Activated naive CD8-positive, alpha-beta T cell treated with anti-CD3 and anti-CD28 coated beads, Interleukin-2, amount 50 U/mL, for 24 hours (primary cell): ENCODE measurements at regions not wholly inside any gene's neighbourhood (a gene's known extent, or its start where the extent isn't known, plus 50 kb on each side); places are given as distances from the start of the nearest gene placed in this dataset.
"Not testable (repeated sequence)": the region's sequence is repeated elsewhere in the genome, so short reads cannot be mapped to it uniquely, and the experiment has no call there.

Experiments used
- ATAC-seq: fragments of 150-1000 bp; cut with Tn5 transposase; one replicate; pipeline ENCODE4 v1.10.0; 2021
- DNase-seq: peaks from one replicate; pipeline ENCODE4 v3.0.0; 2021
- H3K27ac Mint-ChIP-seq: one replicate; pipeline ENCODE4 v1.8.0; 2021; ENCODE audit warnings: mild to moderate bottlenecking, mixed read lengths
- H3K27me3 Mint-ChIP-seq: one replicate; pipeline ENCODE4 v1.8.0; 2021; ENCODE audit warnings: mixed read lengths
- H3K36me3 Mint-ChIP-seq: one replicate; pipeline ENCODE4 v1.8.0; 2021; ENCODE audit warnings: low read depth, mixed read lengths
- H3K4me1 Mint-ChIP-seq: one replicate; pipeline ENCODE4 v1.8.0; 2021; ENCODE audit warnings: mixed read lengths
- H3K4me3 Mint-ChIP-seq: one replicate; pipeline ENCODE4 v1.8.0; 2021; ENCODE audit warnings: mild to moderate bottlenecking, moderate library complexity, mixed read lengths
- H3K9me3 Mint-ChIP-seq: one replicate; pipeline ENCODE4 v1.8.0; 2021; ENCODE audit warnings: mixed read lengths

- ATAC-seq (no peak), DNase-seq (no peak)
- Mint-ChIP-seq H3K4me3 (no peak overlapping the region), H3K27me3 (peaks cover 10% of the 10 kb centered on the region), H3K9me3 (peaks cover 8% of the 10 kb centered on the region), H3K27ac (no peak overlapping the region), H3K4me1 (peaks cover 6% of the 10 kb centered on the region), H3K36me3 (no peaks in the 10 kb centered on the region)
Observed at GRCh38 chr1:244288663-244289062, 163.0 kb downstream of the ADSS2 start.

- DNase-seq: no peak
- no peak overlapping the region for H3K4me3 Mint-ChIP-seq
Observed at GRCh38 chr1:244289991-244290785, 161.5 kb downstream of the ADSS2 start.

GRCh38 chr1:244291236-244292201 lies 160.2 kb downstream of the ADSS2 start:
- Mint-ChIP-seq H3K27me3 (peaks cover 10% of the 10 kb centered on the region), H3K36me3 (no peaks in the 10 kb centered on the region), H3K27ac (no peak overlapping the region), H3K9me3 (peaks cover 8% of the 10 kb centered on the region), H3K4me3 (no peak overlapping the region), H3K4me1 (peaks cover 6% of the 10 kb centered on the region)
- DNase-seq (no peak), ATAC-seq (no peak)

More at GRCh38 chr1:244289991-244290785, 161.5 kb downstream of the ADSS2 start:
- Mint-ChIP-seq H3K27ac (no peak overlapping the region), H3K9me3 (peaks cover 8% of the 10 kb centered on the region), H3K4me1 (peaks cover 6% of the 10 kb centered on the region), H3K36me3 (no peaks in the 10 kb centered on the region), H3K27me3 (peaks cover 10% of the 10 kb centered on the region)
- ATAC-seq: no peak

- Mint-ChIP-seq H3K9me3 (no peaks in the 10 kb centered on the region), H3K27me3 (peaks cover 2% of the 10 kb centered on the region), H3K4me3 (no peak overlapping the region), H3K4me1 (peaks cover 13% of the 10 kb centered on the region), H3K36me3 (no peaks in the 10 kb centered on the region), H3K27ac (no peak overlapping the region)
- no peak for ATAC-seq
- no peak for DNase-seq
Observed at GRCh38 chr1:244294599-244295224, 157.0 kb downstream of the ADSS2 start.

GRCh38 chr1:244296003-244296402 lies 155.7 kb downstream of the ADSS2 start:
- no peak overlapping the region for H3K4me3 Mint-ChIP-seq
- DNase-seq: no peak
- peaks cover 8% of the 10 kb centered on the region for H3K4me1 Mint-ChIP-seq
- H3K36me3 Mint-ChIP-seq: no peaks in the 10 kb centered on the region
- no peak for ATAC-seq
- peaks cover 2% of the 10 kb centered on the region for H3K27me3 Mint-ChIP-seq
- H3K9me3 Mint-ChIP-seq: no peaks in the 10 kb centered on the region
- H3K27ac Mint-ChIP-seq: no peak overlapping the region

- H3K36me3 Mint-ChIP-seq: no peaks in the 10 kb centered on the region
- no peak for DNase-seq
- no peak for ATAC-seq
- peaks cover 8% of the 10 kb centered on the region for H3K4me1 Mint-ChIP-seq
- H3K4me3 Mint-ChIP-seq: no peak overlapping the region
- peaks cover 2% of the 10 kb centered on the region for H3K27me3 Mint-ChIP-seq
- no peak overlapping the region for H3K27ac Mint-ChIP-seq
- H3K9me3 Mint-ChIP-seq: no peaks in the 10 kb centered on the region
Observed at GRCh38 chr1:244296447-244296846, 155.3 kb downstream of the ADSS2 start.

GRCh38 chr1:244297087-244297486 lies 154.6 kb downstream of the ADSS2 start:
- H3K27ac Mint-ChIP-seq: no peak overlapping the region
- peaks cover 6% of the 10 kb centered on the region for H3K4me1 Mint-ChIP-seq
- no peak for DNase-seq
- H3K9me3 Mint-ChIP-seq: no peaks in the 10 kb centered on the region
- H3K36me3 Mint-ChIP-seq: no peaks in the 10 kb centered on the region
- H3K27me3 Mint-ChIP-seq: no peaks in the 10 kb centered on the region
- ATAC-seq: no peak
- H3K4me3 Mint-ChIP-seq: no peak overlapping the region

- DNase-seq (no peak), ATAC-seq (no peak)
- Mint-ChIP-seq H3K36me3 (no peaks in the 10 kb centered on the region), H3K27me3 (no peaks in the 10 kb centered on the region), H3K4me1 (peaks cover 6% of the 10 kb centered on the region), H3K9me3 (no peaks in the 10 kb centered on the region), H3K27ac (no peak overlapping the region), H3K4me3 (no peak overlapping the region)
Observed at GRCh38 chr1:244297616-244298015, 154.1 kb downstream of the ADSS2 start.

GRCh38 chr1:244300029-244300375 lies 151.7 kb downstream of the ADSS2 start:
- not testable (repeated sequence) for H3K36me3 Mint-ChIP-seq

GRCh38 chr1:244301595-244302130 lies 150.0 kb downstream of the ADSS2 start:
- no peaks in the 10 kb centered on the region for H3K27me3 Mint-ChIP-seq
- no peak for DNase-seq
- H3K4me3 Mint-ChIP-seq: no peak overlapping the region
- H3K27ac Mint-ChIP-seq: no peak overlapping the region
- no peaks in the 10 kb centered on the region for H3K9me3 Mint-ChIP-seq
- H3K36me3 Mint-ChIP-seq: no peaks in the 10 kb centered on the region
- no peak for ATAC-seq
- H3K4me1 Mint-ChIP-seq: peaks cover 6% of the 10 kb centered on the region

More at GRCh38 chr1:244300029-244300375, 151.7 kb downstream of the ADSS2 start:
- not testable (repeated sequence) for ATAC-seq, H3K27ac Mint-ChIP-seq, DNase-seq, H3K4me1 Mint-ChIP-seq, H3K27me3 Mint-ChIP-seq, H3K9me3 Mint-ChIP-seq
- peak overlapping the region; percentile 80 for H3K4me3 Mint-ChIP-seq

- ATAC-seq (no peak), DNase-seq (no peak)
- Mint-ChIP-seq H3K4me1 (peaks cover 6% of the 10 kb centered on the region), H3K4me3 (no peak overlapping the region), H3K36me3 (no peaks in the 10 kb centered on the region), H3K27ac (no peak overlapping the region), H3K27me3 (no peaks in the 10 kb centered on the region), H3K9me3 (no peaks in the 10 kb centered on the region)
Observed at GRCh38 chr1:244302876-244303609, 148.7 kb downstream of the ADSS2 start.

GRCh38 chr1:244303610-244303969 lies 148.1 kb downstream of the ADSS2 start:
- H3K4me3 Mint-ChIP-seq: no peak overlapping the region
- no peak for ATAC-seq
- no peaks in the 10 kb centered on the region for H3K36me3 Mint-ChIP-seq
- no peaks in the 10 kb centered on the region for H3K27me3 Mint-ChIP-seq
- peaks cover 6% of the 10 kb centered on the region for H3K4me1 Mint-ChIP-seq
- DNase-seq: no peak
- no peaks in the 10 kb centered on the region for H3K9me3 Mint-ChIP-seq
- no peak overlapping the region for H3K27ac Mint-ChIP-seq

- Mint-ChIP-seq H3K4me1 (peaks cover 5% of the 10 kb centered on the region), H3K27ac (no peak overlapping the region), H3K27me3 (no peaks in the 10 kb centered on the region), H3K4me3 (no peak overlapping the region), H3K9me3 (no peaks in the 10 kb centered on the region), H3K36me3 (no peaks in the 10 kb centered on the region)
- DNase-seq: no peak
- ATAC-seq: no peak
Observed at GRCh38 chr1:244304156-244304555, 147.6 kb downstream of the ADSS2 start.

GRCh38 chr1:244304656-244305055 lies 147.1 kb downstream of the ADSS2 start:
- Mint-ChIP-seq H3K4me3 (no peak overlapping the region), H3K27ac (no peak overlapping the region), H3K36me3 (no peaks in the 10 kb centered on the region), H3K4me1 (peaks cover under 1% of the 10 kb centered on the region), H3K27me3 (no peaks in the 10 kb centered on the region), H3K9me3 (no peaks in the 10 kb centered on the region)
- ATAC-seq (no peak), DNase-seq (no peak)
